Osteoblast (primary cell): ENCODE measurements at regions not wholly inside any gene's neighbourhood (a gene's known extent, or its start where the extent isn't known, plus 50 kb on each side); places are given as distances from the start of the nearest gene placed in this dataset.

Experiments
- DNase-seq: peaks from one replicate; pipeline ENCODE4 v3.0.0; 2011; ENCODE audit warnings: low spot score, mixed read lengths; ENCODE audit not compliant: insufficient read length; ENCODE audit errors: missing footprints
- H2AFZ ChIP-seq: 2 replicates; pipeline ENCODE4 v1.6.0; 2011; ENCODE audit warnings: mild to moderate bottlenecking, low read length
- H3K27ac ChIP-seq: 2 replicates; pipeline ENCODE4 v1.5.1; 2011; ENCODE audit warnings: mild to moderate bottlenecking, low read depth, low read length, moderate library complexity
- H3K27me3 ChIP-seq: 2 replicates; pipeline ENCODE4 v1.6.0; 2012; ENCODE audit warnings: mild to moderate bottlenecking, control low read depth, inconsistent platforms, low read length, moderate library complexity; ENCODE audit not compliant: insufficient read depth
- H3K36me3 ChIP-seq: 2 replicates; pipeline ENCODE4 v1.5.1; 2011; ENCODE audit warnings: mild to moderate bottlenecking, low read length, control low read depth, moderate library complexity; ENCODE audit not compliant: insufficient read depth
- H3K4me1 ChIP-seq: 2 replicates; pipeline ENCODE4 v1.5.1; 2011; ENCODE audit warnings: mild to moderate bottlenecking, low read length, control low read depth, moderate library complexity; ENCODE audit not compliant: insufficient read depth
- H3K4me2 ChIP-seq: 2 replicates; pipeline ENCODE4 v1.6.0; 2011; ENCODE audit warnings: mild to moderate bottlenecking, low read length; ENCODE audit not compliant: insufficient read depth
- H3K4me3 ChIP-seq: fragments of 200-600 bp; sonication (generic); 3 replicates; pipeline ENCODE4 v1.5.1; 2012; ENCODE audit warnings: mild to moderate bottlenecking, low read length, inconsistent platforms; ENCODE audit not compliant: insufficient read depth
- H3K79me2 ChIP-seq: 2 replicates; pipeline ENCODE4 v1.6.0; 2012; ENCODE audit warnings: mild to moderate bottlenecking, low read length, control low read depth, inconsistent platforms; ENCODE audit not compliant: insufficient read depth
- H3K9me3 ChIP-seq: 2 replicates; pipeline ENCODE4 v1.5.1; 2011; ENCODE audit warnings: low read depth, low read length, control low read depth
- H4K20me1 ChIP-seq: 2 replicates; pipeline ENCODE4 v1.6.0; 2012; ENCODE audit warnings: mild to moderate bottlenecking, low read length, control low read depth; ENCODE audit not compliant: insufficient read depth
- TF ChIP-seq, protein P1 (sequence below): IDR thresholded peaks from 2 replicates; pipeline ENCODE4 v1.5.1; 2011; ENCODE audit warnings: mild to moderate bottlenecking, low read depth, low read length, moderate library complexity; ENCODE audit errors: extremely low read depth

DNA sequence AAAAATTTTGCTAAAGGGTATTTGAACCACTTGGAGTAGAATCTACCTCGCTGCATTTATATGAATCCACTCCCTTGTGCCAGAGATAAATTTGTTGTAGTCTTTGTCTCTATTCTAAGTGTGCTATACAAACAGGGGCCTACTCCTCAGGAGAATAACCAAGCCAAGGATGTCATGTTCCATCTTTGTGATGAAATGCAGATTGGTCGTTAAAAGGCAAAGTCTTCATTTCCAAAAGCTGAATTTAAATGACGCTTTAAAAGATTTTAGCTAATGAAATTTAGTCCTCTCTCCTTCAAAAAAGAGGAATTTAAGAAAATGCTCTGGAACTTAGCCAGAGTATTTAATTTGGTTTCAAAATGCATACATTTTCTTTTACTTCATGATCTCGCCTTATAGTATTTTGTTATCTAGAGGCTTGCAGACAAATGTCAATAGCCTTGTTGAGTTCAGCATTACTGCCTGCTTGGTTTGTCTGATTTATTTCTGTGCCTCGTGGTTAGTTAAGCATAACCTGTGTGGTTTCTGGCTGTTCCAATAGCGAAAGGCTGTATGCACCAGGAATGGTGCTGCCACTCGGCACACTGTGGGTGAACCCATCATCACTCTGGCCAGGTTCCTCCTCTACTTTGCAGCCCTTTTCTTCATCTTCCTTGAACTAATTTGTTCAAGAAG lies 417.6 kb downstream of the ZNF521 start:
- Histone ChIP-seq H2AFZ (no peak overlapping the region), H3K4me2 (no peak overlapping the region), H4K20me1 (no peaks in the 10 kb centered on the region), H3K27ac (no peak overlapping the region), H3K4me1 (no peaks in the 10 kb centered on the region), H3K79me2 (no peaks in the 10 kb centered on the region), H3K4me3 (no peak overlapping the region), H3K27me3 (no peaks in the 10 kb centered on the region), H3K36me3 (no peaks in the 10 kb centered on the region), H3K9me3 (no peaks in the 10 kb centered on the region)
- TF ChIP-seq, protein P1, sequence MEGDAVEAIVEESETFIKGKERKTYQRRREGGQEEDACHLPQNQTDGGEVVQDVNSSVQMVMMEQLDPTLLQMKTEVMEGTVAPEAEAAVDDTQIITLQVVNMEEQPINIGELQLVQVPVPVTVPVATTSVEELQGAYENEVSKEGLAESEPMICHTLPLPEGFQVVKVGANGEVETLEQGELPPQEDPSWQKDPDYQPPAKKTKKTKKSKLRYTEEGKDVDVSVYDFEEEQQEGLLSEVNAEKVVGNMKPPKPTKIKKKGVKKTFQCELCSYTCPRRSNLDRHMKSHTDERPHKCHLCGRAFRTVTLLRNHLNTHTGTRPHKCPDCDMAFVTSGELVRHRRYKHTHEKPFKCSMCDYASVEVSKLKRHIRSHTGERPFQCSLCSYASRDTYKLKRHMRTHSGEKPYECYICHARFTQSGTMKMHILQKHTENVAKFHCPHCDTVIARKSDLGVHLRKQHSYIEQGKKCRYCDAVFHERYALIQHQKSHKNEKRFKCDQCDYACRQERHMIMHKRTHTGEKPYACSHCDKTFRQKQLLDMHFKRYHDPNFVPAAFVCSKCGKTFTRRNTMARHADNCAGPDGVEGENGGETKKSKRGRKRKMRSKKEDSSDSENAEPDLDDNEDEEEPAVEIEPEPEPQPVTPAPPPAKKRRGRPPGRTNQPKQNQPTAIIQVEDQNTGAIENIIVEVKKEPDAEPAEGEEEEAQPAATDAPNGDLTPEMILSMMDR = no peak
- DNase-seq = no peak

DNA sequence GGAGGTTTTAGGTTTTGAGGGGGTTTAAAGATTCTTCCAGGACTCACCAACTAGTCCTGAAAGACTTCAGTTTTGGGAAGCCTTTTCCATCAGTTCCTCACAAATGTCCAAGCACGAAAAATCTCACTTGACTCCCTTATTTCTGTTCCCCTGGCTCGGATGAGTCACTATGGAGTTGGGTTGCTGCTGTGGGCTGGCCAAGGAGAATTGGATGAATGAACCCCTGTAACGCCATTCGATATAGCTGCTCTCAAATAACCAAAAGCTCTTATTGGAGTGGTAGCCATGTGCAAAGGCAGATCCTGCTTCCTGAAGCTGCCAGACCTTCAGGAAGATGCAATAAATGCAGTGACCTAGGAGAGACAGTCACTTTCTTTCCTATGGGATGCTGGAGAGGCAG lies 417.0 kb downstream of the ZNF521 start:
- Histone ChIP-seq H3K27me3 (no peaks in the 10 kb centered on the region), H3K79me2 (no peaks in the 10 kb centered on the region), H3K9me3 (no peaks in the 10 kb centered on the region), H2AFZ (no peak overlapping the region), H3K27ac (no peak overlapping the region), H3K4me1 (no peaks in the 10 kb centered on the region), H3K4me3 (no peak overlapping the region), H4K20me1 (no peaks in the 10 kb centered on the region), H3K4me2 (no peak overlapping the region), H3K36me3 (no peaks in the 10 kb centered on the region)
- TF ChIP-seq, protein P1 = no peak
- DNase-seq = no peak

DNA sequence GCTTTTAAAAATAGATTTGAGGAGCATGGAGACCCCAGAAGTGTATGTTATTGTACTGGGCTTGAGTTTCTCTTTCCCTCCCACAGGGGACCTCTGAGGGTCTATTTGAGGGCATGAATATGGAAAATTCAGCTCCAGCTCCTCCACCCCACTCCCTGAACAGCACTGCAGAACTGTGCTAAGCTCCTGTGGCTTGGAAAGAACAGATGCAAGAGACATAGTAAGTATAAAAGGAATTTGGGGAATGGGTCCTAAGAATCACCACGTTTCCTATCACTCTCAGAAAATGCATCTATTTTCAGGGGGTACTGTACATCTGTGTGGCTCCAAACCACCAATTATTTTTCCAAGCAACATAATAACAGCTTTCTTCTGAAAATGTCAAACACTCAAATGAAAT lies 416.1 kb downstream of the ZNF521 start:
- H3K4me1 ChIP-seq = no peaks in the 10 kb centered on the region
- no peak for DNase-seq
- H3K27ac ChIP-seq = no peak overlapping the region
- TF ChIP-seq, protein P1 = no peak
- H3K9me3 ChIP-seq = no peaks in the 10 kb centered on the region
- no peaks in the 10 kb centered on the region for H3K36me3 ChIP-seq
- H3K4me2 ChIP-seq = no peak overlapping the region
- no peak overlapping the region for H3K4me3 ChIP-seq
- no peaks in the 10 kb centered on the region for H3K27me3 ChIP-seq
- H4K20me1 ChIP-seq = no peaks in the 10 kb centered on the region
- H3K79me2 ChIP-seq = no peaks in the 10 kb centered on the region
- no peak overlapping the region for H2AFZ ChIP-seq

DNA sequence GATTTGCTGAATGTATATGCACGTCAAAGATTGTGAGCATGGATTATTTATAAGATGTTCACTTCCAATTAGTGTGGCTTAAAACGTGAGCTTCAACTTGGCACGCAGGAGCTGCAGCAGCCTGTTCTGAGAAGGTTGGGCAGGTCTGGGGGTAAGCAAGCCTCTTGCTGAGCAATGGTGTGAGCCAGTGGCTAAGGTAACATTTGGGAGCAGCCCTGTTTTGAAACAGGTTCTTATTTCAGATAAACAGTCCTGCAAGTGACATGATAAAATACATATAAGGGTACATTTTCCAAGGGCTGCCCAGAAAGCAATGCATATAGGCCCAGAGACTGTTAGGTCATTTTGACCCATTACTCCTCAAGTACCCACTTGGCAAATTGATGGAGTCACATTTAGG lies 415.3 kb downstream of the ZNF521 start:
- no peak overlapping the region for H3K27ac ChIP-seq
- no peaks in the 10 kb centered on the region for H3K36me3 ChIP-seq
- no peak overlapping the region for H3K4me2 ChIP-seq
- H4K20me1 ChIP-seq = no peaks in the 10 kb centered on the region
- DNase-seq = no peak
- TF ChIP-seq, protein P1 = no peak
- H2AFZ ChIP-seq = no peak overlapping the region
- no peak overlapping the region for H3K4me3 ChIP-seq
- H3K9me3 ChIP-seq = no peaks in the 10 kb centered on the region
- H3K79me2 ChIP-seq = no peaks in the 10 kb centered on the region
- H3K27me3 ChIP-seq = no peaks in the 10 kb centered on the region
- no peaks in the 10 kb centered on the region for H3K4me1 ChIP-seq
